ENCODE measurements at regions not wholly inside any gene's neighbourhood (a gene's known extent, or its start where the extent isn't known, plus 50 kb on each side); places are given as distances from the start of the nearest gene placed in this dataset.

GRCh38 chr9:95815133-95815532 lies 60.4 kb upstream of the ERCC6L2 start:
- no peak overlapping the region for H3K4me2 ChIP-seq (ENCODE audit: control insufficient read depth, insufficient read depth)
- no peak overlapping the region for H3K27ac ChIP-seq (ENCODE audit: control insufficient read depth, insufficient read depth)
- 88% methylated on average over 17 of the region's 17 CpGs for WGBS (ENCODE audit: insufficient coverage, insufficient replicate concordance, low lambda C conversion rate, missing lambda C conversion rate)
- no peak overlapping the region for H2AFZ ChIP-seq (ENCODE audit: control insufficient read depth, low read depth, low read length)
- no peaks in the 10 kb centered on the region; a peak in 3 of 4 replicates for H3K27me3 ChIP-seq (replicated peaks in 1 of 2; ENCODE audit: control insufficient read depth in 2 of 2, insufficient read depth in 2 of 2, low read length in 1 of 2)
- ChIA-PET SMC1A (ENCODE audit: uncharacterized antibody, unreplicated experiment) (no interaction called here), RAD21 (ENCODE audit: unreplicated experiment) (no interaction called here), POLR2A (no interaction called here), CTCF (no interaction called here)
- intact Hi-C loops (cut with micrococcal nuclease; ENCODE audit: unreplicated experiment) (no loop called here), in situ Hi-C loops (cut with MboI) (no loop called here)
- H4K20me1 ChIP-seq (ENCODE audit: control insufficient read depth, insufficient read depth): no peaks in the 10 kb centered on the region
- H3K9me3 ChIP-seq (replicated peaks; ENCODE audit: control insufficient read depth, insufficient read depth, low read length): no peaks in the 10 kb centered on the region; the same call in 2 of the 3 replicates
- no peaks in the 10 kb centered on the region for H3K4me1 ChIP-seq (ENCODE audit: control insufficient read depth, insufficient read depth, low read length)
- TF ChIP-seq ATF2 (IDR thresholded peaks at IDR 0.05; ENCODE audit: low read length): no peak
- TF ChIP-seq CEBPB (IDR thresholded peaks at IDR 0.05; ENCODE audit: borderline replicate concordance in 1 of 2, low read depth in 2 of 2, low read length in 2 of 2): no peak
- TF ChIP-seq NFXL1 (IDR thresholded peaks at IDR 0.05; ENCODE audit: borderline replicate concordance): no peak
- no peak for TF ChIP-seq RAD51 (IDR thresholded peaks at IDR 0.05)
- TF ChIP-seq FOS (IDR thresholded peaks at IDR 0.05; ENCODE audit: borderline replicate concordance, extremely low read depth, insufficient read length): no peak
- no peak for TF ChIP-seq MLLT1 (IDR thresholded peaks at IDR 0.05)
- no peak for TF ChIP-seq PRDM15 (CRISPR knock-in tag; IDR thresholded peaks at IDR 0.05)
- TF ChIP-seq CBX3 (IDR thresholded peaks at IDR 0.05; ENCODE audit: borderline replicate concordance, low read depth): no peak
- TF ChIP-seq PBX3 (IDR thresholded peaks at IDR 0.05; ENCODE audit: insufficient replicate concordance, low read depth, low read length): no peak
- TF ChIP-seq DPF2 (IDR thresholded peaks at IDR 0.05): no peak
- FAIRE-seq (no peak), ATAC-seq (no peak), DNase-seq (ENCODE audit: low read depth, low spot score) (no peak)
- no peaks in the 10 kb centered on the region for H3K36me3 ChIP-seq (ENCODE audit: control insufficient read depth in 2 of 2, insufficient read depth in 2 of 2, low read length in 1 of 2)
- no peak overlapping the region for H3K4me3 ChIP-seq
- H3K79me2 ChIP-seq (ENCODE audit: control insufficient read depth, insufficient read depth, low read length): no peaks in the 10 kb centered on the region
- no peak overlapping the region for H3K9ac ChIP-seq (ENCODE audit: control insufficient read depth, insufficient read depth, low read length)
- BruUV-seq (replicated peaks): no TSS peak
